Cardiac muscle cell (in vitro differentiated cells and primary cell): ENCODE measurements at regions not wholly inside any gene's neighbourhood (a gene's known extent, or its start where the extent isn't known, plus 50 kb on each side); places are given as distances from the start of the nearest gene placed in this dataset.

Experiments used
- DNase-seq, 2 donors: peaks; one replicate each; pipeline versions ENCODE4 v3.0.0 to v3.0.0-alpha.2; 2010 to 2017; ENCODE audit warnings: low read depth in 1 of 2, low spot score in 1 of 2
- H3K27ac ChIP-seq: fragments of 200-600 bp; sonication (generic); 2 replicates; pipeline ENCODE4 v1.5.1; 2016
- H3K27me3 ChIP-seq: fragments of 200-600 bp; sonication (generic); 2 replicates; pipeline ENCODE4 v1.6.0; 2016; ENCODE audit warnings: control low read depth
- H3K36me3 ChIP-seq: fragments of 200-600 bp; sonication (generic); 2 replicates; pipeline ENCODE4 v1.5.1; 2016; ENCODE audit warnings: control low read depth
- H3K4me1 ChIP-seq: fragments of 200-600 bp; sonication (generic); 2 replicates; pipeline ENCODE4 v1.8.1; 2017; ENCODE audit warnings: low read depth, mild to moderate bottlenecking, mixed run types
- H3K4me3 ChIP-seq: fragments of 200-600 bp; sonication (generic); 2 replicates; pipeline ENCODE4 v1.5.1; 2016; ENCODE audit warnings: mild to moderate bottlenecking
- H3K9me3 ChIP-seq: fragments of 200-600 bp; sonication (generic); 2 replicates; pipeline ENCODE4 v1.5.1; 2017; ENCODE audit warnings: low read depth, mild to moderate bottlenecking, control low read depth
- CTCF ChIP-seq: IDR thresholded peaks from 2 replicates; pipeline ENCODE4 v1.5.1; 2012; ENCODE audit warnings: low read depth, mild to moderate bottlenecking, low read length

GRCh38 chr2:2523461-2524347, 192.6 kb upstream of the MYT1L start:
- H3K27me3 ChIP-seq, result no peaks in the 10 kb centered on the region

GRCh38 chr2:2520401-2520811, 189.3 kb upstream of the MYT1L start:
- DNase-seq, result peak in 1 of 2 donors; percentile 35
- H3K4me3 ChIP-seq, result no peak overlapping the region
- H3K27me3 ChIP-seq, result no peaks in the 10 kb centered on the region
- H3K9me3 ChIP-seq, result no peaks in the 10 kb centered on the region
- TF ChIP-seq CTCF, result no peak
- peaks cover 5% of the 10 kb centered on the region for H3K4me1 ChIP-seq
- H3K27ac ChIP-seq, result no peak overlapping the region
- no peaks in the 10 kb centered on the region for H3K36me3 ChIP-seq

More at GRCh38 chr2:2523461-2524347, 192.6 kb upstream of the MYT1L start:
- H3K36me3 ChIP-seq, result no peaks in the 10 kb centered on the region
- H3K4me1 ChIP-seq, result peaks cover 5% of the 10 kb centered on the region
- DNase-seq, result no peak
- H3K27ac ChIP-seq, result no peak overlapping the region
- TF ChIP-seq CTCF, result no peak
- no peak overlapping the region for H3K4me3 ChIP-seq
- H3K9me3 ChIP-seq, result no peaks in the 10 kb centered on the region

- TF ChIP-seq CTCF, result no peak
- Histone ChIP-seq H3K4me1 (peaks cover 5% of the 10 kb centered on the region), H3K36me3 (no peaks in the 10 kb centered on the region), H3K27me3 (no peaks in the 10 kb centered on the region), H3K9me3 (no peaks in the 10 kb centered on the region), H3K4me3 (no peak overlapping the region), H3K27ac (no peak overlapping the region)
- no peak for DNase-seq
These were observed 188.3 kb upstream of the MYT1L start for GRCh38 chr2:2519381-2519780.

- Histone ChIP-seq H3K36me3 (no peaks in the 10 kb centered on the region), H3K4me3 (no peak overlapping the region), H3K9me3 (no peaks in the 10 kb centered on the region), H3K27ac (no peak overlapping the region), H3K4me1 (no peaks in the 10 kb centered on the region), H3K27me3 (no peaks in the 10 kb centered on the region)
- no peak for TF ChIP-seq CTCF
- DNase-seq, result no peak
These were observed 186.3 kb upstream of the MYT1L start for GRCh38 chr2:2517399-2517798.

GRCh38 chr2:2516386-2516785, 185.3 kb upstream of the MYT1L start:
- Histone ChIP-seq H3K27ac (no peak overlapping the region), H3K36me3 (no peaks in the 10 kb centered on the region), H3K9me3 (no peaks in the 10 kb centered on the region), H3K4me3 (no peak overlapping the region), H3K27me3 (no peaks in the 10 kb centered on the region), H3K4me1 (peaks cover 3% of the 10 kb centered on the region)
- no peak for TF ChIP-seq CTCF
- no peak for DNase-seq
